ENCODE measurements at regions not wholly inside any gene's neighbourhood (a gene's known extent, or its start where the extent isn't known, plus 50 kb on each side); places are given as distances from the start of the nearest gene placed in this dataset.
"Not testable (repeated sequence)": the region's sequence is repeated elsewhere in the genome, so short reads cannot be mapped to it uniquely, and the experiment has no call there.

GRCh38 chr16:21510869-21511255, 88.5 kb upstream of the METTL9 start:
- TF ChIP-seq POLR2AphosphoS5, EP300, POLR2A, CTCF (IDR thresholded peaks at IDR 0.05): not testable (repeated sequence)

Data from upper lobe of left lung (tissue), 4 donors.